ENCODE measurements at regions not wholly inside any gene's neighbourhood (a gene's known extent, or its start where the extent isn't known, plus 50 kb on each side); places are given as distances from the start of the nearest gene placed in this dataset.

- no peaks in the 10 kb centered on the region for H3K36me3 ChIP-seq (ENCODE audit: control insufficient read depth, insufficient read depth, low read length)
- TF ChIP-seq CTCF (IDR thresholded peaks at IDR 0.05; ENCODE audit: insufficient read depth, low read length, poor library complexity, severe bottlenecking), result no peak
- no peak overlapping the region for H3K4me3 ChIP-seq (ENCODE audit: low read depth, low read length)
- no peaks in the 10 kb centered on the region for H3K27me3 ChIP-seq (ENCODE audit: control insufficient read depth, insufficient read depth, low read length)
- DNase-seq (ENCODE audit: low read depth), result no peak
Measured at GRCh38 chr5:20041326-20042274, 53.6 kb upstream of the CDH18 start.

GRCh38 chr5:20040901-20041300 is 52.9 kb upstream of the CDH18 start:
- no peak for TF ChIP-seq CTCF (IDR thresholded peaks at IDR 0.05; ENCODE audit: insufficient read depth, low read length, poor library complexity, severe bottlenecking)
- Histone ChIP-seq H3K4me3 (ENCODE audit: low read depth, low read length) (no peak overlapping the region), H3K36me3 (ENCODE audit: control insufficient read depth, insufficient read depth, low read length) (no peaks in the 10 kb centered on the region), H3K27me3 (ENCODE audit: control insufficient read depth, insufficient read depth, low read length) (no peaks in the 10 kb centered on the region)
- DNase-seq (ENCODE audit: low read depth), result no peak

All from kidney epithelial cell (primary cell).